Neural cell (in vitro differentiated cells): ENCODE measurements at regions not wholly inside any gene's neighbourhood (a gene's known extent, or its start where the extent isn't known, plus 50 kb on each side); places are given as distances from the start of the nearest gene placed in this dataset.

Source experiments
- H2AFZ ChIP-seq: fragments of 200-600, 300-800 bp; sonication (generic), shearing (Covaris generic); 2 replicates; pipeline ENCODE4 v1.6.0; 2014; ENCODE audit warnings: low read depth, mild to moderate bottlenecking, antibody characterized with exemption, low read length, moderate library complexity
- H3F3A ChIP-seq: fragments of 200-600 bp; shearing (Covaris generic); 2 replicates; pipeline ENCODE4 v1.6.1; 2016; ENCODE audit warnings: mild to moderate bottlenecking, moderate library complexity, mixed read lengths, antibody characterized with exemption, low read length; ENCODE audit not compliant: insufficient read depth, poor library complexity, severe bottlenecking
- H3K27ac ChIP-seq: fragments of 200-600, 300-800 bp; sonication (generic), shearing (Covaris generic); 2 replicates; pipeline ENCODE4 v1.5.1; 2014; ENCODE audit warnings: mild to moderate bottlenecking, low read length, moderate library complexity
- H3K27me3 ChIP-seq: fragments of 300-800, 200-600 bp; sonication (generic), shearing (Covaris generic); 2 replicates; pipeline ENCODE4 v1.6.0; 2014; ENCODE audit warnings: mild to moderate bottlenecking, low read depth, low read length, moderate library complexity; ENCODE audit not compliant: insufficient read depth
- H3K36me3 ChIP-seq: fragments of 300-800, 200-600 bp; sonication (generic), shearing (Covaris generic); 2 replicates; pipeline ENCODE4 v1.5.1; 2014; ENCODE audit warnings: mild to moderate bottlenecking, antibody characterized with exemption, low read length, moderate library complexity; ENCODE audit not compliant: insufficient read depth
- H3K4me2 ChIP-seq: fragments of 300-800, 200-600 bp; sonication (generic), shearing (Covaris generic); 2 replicates; pipeline ENCODE4 v1.6.0; 2014; ENCODE audit warnings: mild to moderate bottlenecking, low read length
- H3K4me3 ChIP-seq: fragments of 300-800, 200-600 bp; sonication (generic), shearing (Covaris generic); 2 replicates; pipeline ENCODE4 v1.5.1; 2014; ENCODE audit warnings: mild to moderate bottlenecking, low read length, moderate library complexity
- H3K79me2 ChIP-seq: fragments of 200-600 bp; shearing (Covaris generic); replicated peaks from 2 replicates; pipeline ENCODE4 v1.6.0; 2014; ENCODE audit warnings: mild to moderate bottlenecking, low read length, moderate library complexity; ENCODE audit not compliant: insufficient read depth
- H3K9ac ChIP-seq: fragments of 300-800, 200-600 bp; sonication (generic), shearing (Covaris generic); 2 replicates; pipeline ENCODE4 v1.6.1; 2016; ENCODE audit warnings: mild to moderate bottlenecking, low read length, mixed read lengths
- H3K9me2 ChIP-seq: fragments of 200-600 bp; shearing (Covaris generic); 2 replicates; pipeline ENCODE4 v1.6.1; 2016; ENCODE audit warnings: mild to moderate bottlenecking, low read length, mixed read lengths; ENCODE audit not compliant: insufficient read depth
- H3K9me3 ChIP-seq: fragments of 200-600, 300-800 bp; sonication (generic), shearing (Covaris generic); 2 replicates; pipeline ENCODE4 v1.6.1; 2016; ENCODE audit warnings: mild to moderate bottlenecking, mixed run types, low read length, moderate library complexity, mixed read lengths
- H4K20me1 ChIP-seq: fragments of 200-600 bp; shearing (Covaris generic); 2 replicates; pipeline ENCODE4 v1.6.1; 2016; ENCODE audit warnings: mild to moderate bottlenecking, mixed run types; ENCODE audit not compliant: insufficient read depth
- EP300 ChIP-seq: fragments of 450-650 bp; conservative IDR thresholded peaks from 2 replicates; pipeline ENCODE4 v1.6.1; 2014; ENCODE audit warnings: antibody characterized with exemption, mild to moderate bottlenecking, moderate library complexity; ENCODE audit not compliant: poor library complexity, severe bottlenecking
- EZH2 ChIP-seq: fragments of 200-600, 300-800 bp; shearing (Covaris generic), sonication (generic); IDR thresholded peaks from 2 replicates; pipeline ENCODE4 v1.6.1; 2014; ENCODE audit warnings: antibody characterized with exemption, low read length, borderline replicate concordance, mild to moderate bottlenecking; ENCODE audit not compliant: insufficient read depth, poor library complexity, severe bottlenecking
- MXI1 ChIP-seq: fragments of 450-650 bp; conservative IDR thresholded peaks from 2 replicates; pipeline ENCODE4 v1.6.1; 2014; ENCODE audit warnings: antibody characterized with exemption, mild to moderate bottlenecking; ENCODE audit not compliant: poor library complexity, severe bottlenecking
- POLR2AphosphoS5 ChIP-seq: IDR thresholded peaks from 2 replicates; pipeline ENCODE4 v1.6.1; 2012
- RAD21 ChIP-seq: fragments of 450-650 bp; conservative IDR thresholded peaks from 2 replicates; pipeline ENCODE4 v1.6.1; 2014; ENCODE audit warnings: antibody characterized with exemption, mild to moderate bottlenecking, moderate library complexity
- SMC3 ChIP-seq: fragments of 450-650 bp; conservative IDR thresholded peaks from 2 replicates; pipeline ENCODE4 v1.6.1; 2014; ENCODE audit warnings: antibody characterized with exemption, mild to moderate bottlenecking, moderate library complexity; ENCODE audit not compliant: poor library complexity
- TAF1 ChIP-seq: IDR thresholded peaks from 2 replicates; pipeline ENCODE4 v1.6.1; 2012; ENCODE audit warnings: low read depth
- TF ChIP-seq, protein P1 (sequence below): fragments of 450-650 bp; IDR thresholded peaks from 2 replicates; pipeline ENCODE4 v1.5.1; 2014; ENCODE audit warnings: antibody characterized with exemption, mild to moderate bottlenecking, moderate library complexity; ENCODE audit not compliant: poor library complexity, severe bottlenecking
- TF ChIP-seq, protein P2 (sequence below): IDR thresholded peaks from 2 replicates; pipeline ENCODE4 v1.6.1; 2012; ENCODE audit warnings: borderline replicate concordance

DNA sequence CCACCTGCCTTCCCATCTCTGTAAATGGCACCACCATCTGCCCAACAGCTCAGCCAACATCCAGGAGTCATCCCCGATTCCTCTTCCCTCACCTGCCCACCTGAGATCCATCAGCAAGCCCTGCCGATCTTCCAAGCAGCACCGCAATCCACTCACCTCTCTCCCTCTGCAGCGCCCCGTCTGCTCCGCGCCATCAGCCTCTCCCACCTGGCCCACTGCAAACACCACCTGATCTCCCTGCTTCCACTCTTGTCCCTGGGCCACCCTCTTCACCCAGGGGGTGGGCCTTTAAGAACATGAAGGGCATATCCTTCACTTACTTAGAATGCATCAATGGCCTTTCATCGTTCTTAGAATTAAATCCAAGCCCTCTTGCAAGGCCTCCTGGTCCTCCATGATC lies 457.3 kb upstream of the SULF2 start:
- H3K27me3 ChIP-seq = no peaks in the 10 kb centered on the region
- no peaks in the 10 kb centered on the region for H4K20me1 ChIP-seq
- no peak overlapping the region for H3K4me3 ChIP-seq
- no peak overlapping the region for H3K27ac ChIP-seq
- H3K36me3 ChIP-seq = no peaks in the 10 kb centered on the region
- no peaks in the 10 kb centered on the region for H3F3A ChIP-seq
- TF ChIP-seq EP300 = no peak
- no peak for TF ChIP-seq EZH2
- TF ChIP-seq MXI1 = no peak
- no peak for TF ChIP-seq SMC3
- TF ChIP-seq RAD21 = no peak
- TF ChIP-seq, protein P1, sequence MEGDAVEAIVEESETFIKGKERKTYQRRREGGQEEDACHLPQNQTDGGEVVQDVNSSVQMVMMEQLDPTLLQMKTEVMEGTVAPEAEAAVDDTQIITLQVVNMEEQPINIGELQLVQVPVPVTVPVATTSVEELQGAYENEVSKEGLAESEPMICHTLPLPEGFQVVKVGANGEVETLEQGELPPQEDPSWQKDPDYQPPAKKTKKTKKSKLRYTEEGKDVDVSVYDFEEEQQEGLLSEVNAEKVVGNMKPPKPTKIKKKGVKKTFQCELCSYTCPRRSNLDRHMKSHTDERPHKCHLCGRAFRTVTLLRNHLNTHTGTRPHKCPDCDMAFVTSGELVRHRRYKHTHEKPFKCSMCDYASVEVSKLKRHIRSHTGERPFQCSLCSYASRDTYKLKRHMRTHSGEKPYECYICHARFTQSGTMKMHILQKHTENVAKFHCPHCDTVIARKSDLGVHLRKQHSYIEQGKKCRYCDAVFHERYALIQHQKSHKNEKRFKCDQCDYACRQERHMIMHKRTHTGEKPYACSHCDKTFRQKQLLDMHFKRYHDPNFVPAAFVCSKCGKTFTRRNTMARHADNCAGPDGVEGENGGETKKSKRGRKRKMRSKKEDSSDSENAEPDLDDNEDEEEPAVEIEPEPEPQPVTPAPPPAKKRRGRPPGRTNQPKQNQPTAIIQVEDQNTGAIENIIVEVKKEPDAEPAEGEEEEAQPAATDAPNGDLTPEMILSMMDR = no peak
- TF ChIP-seq, protein P2, sequence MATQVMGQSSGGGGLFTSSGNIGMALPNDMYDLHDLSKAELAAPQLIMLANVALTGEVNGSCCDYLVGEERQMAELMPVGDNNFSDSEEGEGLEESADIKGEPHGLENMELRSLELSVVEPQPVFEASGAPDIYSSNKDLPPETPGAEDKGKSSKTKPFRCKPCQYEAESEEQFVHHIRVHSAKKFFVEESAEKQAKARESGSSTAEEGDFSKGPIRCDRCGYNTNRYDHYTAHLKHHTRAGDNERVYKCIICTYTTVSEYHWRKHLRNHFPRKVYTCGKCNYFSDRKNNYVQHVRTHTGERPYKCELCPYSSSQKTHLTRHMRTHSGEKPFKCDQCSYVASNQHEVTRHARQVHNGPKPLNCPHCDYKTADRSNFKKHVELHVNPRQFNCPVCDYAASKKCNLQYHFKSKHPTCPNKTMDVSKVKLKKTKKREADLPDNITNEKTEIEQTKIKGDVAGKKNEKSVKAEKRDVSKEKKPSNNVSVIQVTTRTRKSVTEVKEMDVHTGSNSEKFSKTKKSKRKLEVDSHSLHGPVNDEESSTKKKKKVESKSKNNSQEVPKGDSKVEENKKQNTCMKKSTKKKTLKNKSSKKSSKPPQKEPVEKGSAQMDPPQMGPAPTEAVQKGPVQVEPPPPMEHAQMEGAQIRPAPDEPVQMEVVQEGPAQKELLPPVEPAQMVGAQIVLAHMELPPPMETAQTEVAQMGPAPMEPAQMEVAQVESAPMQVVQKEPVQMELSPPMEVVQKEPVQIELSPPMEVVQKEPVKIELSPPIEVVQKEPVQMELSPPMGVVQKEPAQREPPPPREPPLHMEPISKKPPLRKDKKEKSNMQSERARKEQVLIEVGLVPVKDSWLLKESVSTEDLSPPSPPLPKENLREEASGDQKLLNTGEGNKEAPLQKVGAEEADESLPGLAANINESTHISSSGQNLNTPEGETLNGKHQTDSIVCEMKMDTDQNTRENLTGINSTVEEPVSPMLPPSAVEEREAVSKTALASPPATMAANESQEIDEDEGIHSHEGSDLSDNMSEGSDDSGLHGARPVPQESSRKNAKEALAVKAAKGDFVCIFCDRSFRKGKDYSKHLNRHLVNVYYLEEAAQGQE = no peak
- TF ChIP-seq POLR2AphosphoS5 = no peak
- TF ChIP-seq TAF1 = no peak
- H2AFZ ChIP-seq = no peak overlapping the region
- no peaks in the 10 kb centered on the region for H3K9me2 ChIP-seq
- no peaks in the 10 kb centered on the region for H3K79me2 ChIP-seq
- H3K4me2 ChIP-seq = no peak overlapping the region
- no peak overlapping the region for H3K9ac ChIP-seq
- H3K9me3 ChIP-seq = no peaks in the 10 kb centered on the region

DNA sequence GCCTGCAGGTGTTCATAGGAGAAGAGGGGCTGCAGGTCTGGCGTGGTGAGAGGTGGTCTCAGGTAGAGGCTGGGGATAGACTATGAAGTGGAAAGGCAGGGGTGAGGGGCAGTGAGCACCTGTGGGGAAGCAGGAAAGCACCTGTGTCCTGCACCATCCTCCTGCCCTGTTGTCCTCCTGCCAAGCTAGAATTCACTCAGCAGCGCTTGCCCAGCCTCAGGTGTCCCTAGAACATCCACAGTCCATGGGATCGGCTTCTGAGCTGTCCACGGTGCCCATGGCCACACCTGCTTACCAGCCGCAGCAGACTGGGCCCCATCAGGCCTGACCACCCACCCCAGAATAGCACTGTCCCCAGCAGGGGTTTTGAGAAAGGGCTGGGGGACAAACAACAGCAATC lies 456.2 kb upstream of the SULF2 start:
- no peak overlapping the region for H3K4me3 ChIP-seq
- no peaks in the 10 kb centered on the region for H3K27me3 ChIP-seq
- H4K20me1 ChIP-seq = no peaks in the 10 kb centered on the region
- no peak overlapping the region for H3K27ac ChIP-seq
- H3K9me3 ChIP-seq = no peaks in the 10 kb centered on the region
- no peaks in the 10 kb centered on the region for H3K36me3 ChIP-seq
- no peak overlapping the region for H3K9ac ChIP-seq
- no peaks in the 10 kb centered on the region for H3K9me2 ChIP-seq
- TF ChIP-seq EZH2 (no peak), EP300 (no peak), POLR2AphosphoS5 (no peak), SMC3 (no peak), RAD21 (no peak), TAF1 (no peak), MXI1 (no peak)
- TF ChIP-seq, protein P1 = no peak
- TF ChIP-seq, protein P2 = no peak
- no peaks in the 10 kb centered on the region for H3F3A ChIP-seq
- H3K4me2 ChIP-seq = no peak overlapping the region
- H3K79me2 ChIP-seq = no peaks in the 10 kb centered on the region
- H2AFZ ChIP-seq = no peak overlapping the region
